ENCODE measurements at regions not wholly inside any gene's neighbourhood (a gene's known extent, or its start where the extent isn't known, plus 50 kb on each side); places are given as distances from the start of the nearest gene placed in this dataset.
"Not testable (repeated sequence)": the region's sequence is repeated elsewhere in the genome, so short reads cannot be mapped to it uniquely, and the experiment has no call there.

- in situ Hi-C loops (cut with MboI; ENCODE audit: low sequenced_read_pairs) = no loop called here
Measured at GRCh38 chr3:184440151-184440550, 60.3 kb downstream of the CHRD start.

GRCh38 chr3:184441202-184441900 lies 61.5 kb downstream of the CHRD start:
- in situ Hi-C loops (cut with MboI; ENCODE audit: low sequenced_read_pairs) = no loop called here

- in situ Hi-C loops (cut with MboI; ENCODE audit: low sequenced_read_pairs) = no loop called here
Measured at GRCh38 chr3:184443364-184443763, 63.5 kb downstream of the CHRD start.

- in situ Hi-C loops (cut with MboI; ENCODE audit: low sequenced_read_pairs) = no loop called here
Measured at GRCh38 chr3:184443831-184444230, 64.0 kb downstream of the CHRD start.

GRCh38 chr3:184448321-184449160 lies 68.7 kb downstream of the CHRD start:
- in situ Hi-C loops (cut with MboI; ENCODE audit: low sequenced_read_pairs) = no loop called here

- in situ Hi-C loops (cut with MboI; ENCODE audit: low sequenced_read_pairs) = no loop called here
Measured at GRCh38 chr3:184449161-184449515, 69.3 kb downstream of the CHRD start.

GRCh38 chr3:184450547-184450946 lies 70.7 kb downstream of the CHRD start:
- in situ Hi-C loops (cut with MboI; ENCODE audit: low sequenced_read_pairs) = no loop called here

- in situ Hi-C loops (cut with MboI; ENCODE audit: low sequenced_read_pairs) = no loop called here
Measured at GRCh38 chr3:184453296-184453695, 73.4 kb downstream of the CHRD start.

- in situ Hi-C loops (cut with MboI; ENCODE audit: low sequenced_read_pairs) = no loop called here
Measured at GRCh38 chr3:184455991-184456390, 76.1 kb downstream of the CHRD start.

- in situ Hi-C loops (cut with MboI; ENCODE audit: low sequenced_read_pairs) = no loop called here
Measured at GRCh38 chr3:184456476-184456875, 76.6 kb downstream of the CHRD start.

GRCh38 chr3:184457329-184457728 lies 77.5 kb downstream of the CHRD start:
- in situ Hi-C loops (cut with MboI; ENCODE audit: low sequenced_read_pairs) = no loop called here

GRCh38 chr3:184457784-184458377 lies 78.0 kb downstream of the CHRD start:
- in situ Hi-C loops (cut with MboI; ENCODE audit: low sequenced_read_pairs) = not testable (repeated sequence)

GRCh38 chr3:184459355-184459754 lies 79.5 kb downstream of the CHRD start:
- in situ Hi-C loops (cut with MboI; ENCODE audit: low sequenced_read_pairs) = no loop called here

GRCh38 chr3:184460276-184460675 lies 80.4 kb downstream of the CHRD start:
- in situ Hi-C loops (cut with MboI; ENCODE audit: low sequenced_read_pairs) = no loop called here

- in situ Hi-C loops (cut with MboI; ENCODE audit: low sequenced_read_pairs) = no loop called here
Measured at GRCh38 chr3:184461219-184461618, 81.4 kb downstream of the CHRD start.

- in situ Hi-C loops (cut with MboI; ENCODE audit: low sequenced_read_pairs) = no loop called here
Measured at GRCh38 chr3:184465883-184466412, 86.1 kb downstream of the CHRD start.

- in situ Hi-C loops (cut with MboI; ENCODE audit: low sequenced_read_pairs) = no loop called here
Measured at GRCh38 chr3:184466413-184466960, 86.6 kb downstream of the CHRD start.

GRCh38 chr3:184467171-184467570 lies 87.3 kb downstream of the CHRD start:
- in situ Hi-C loops (cut with MboI; ENCODE audit: low sequenced_read_pairs) = no loop called here

- in situ Hi-C loops (cut with MboI; ENCODE audit: low sequenced_read_pairs) = no loop called here
Measured at GRCh38 chr3:184470551-184470950, 90.7 kb downstream of the CHRD start.

GRCh38 chr3:184471439-184471838 lies 90.1 kb upstream of the EPHB3 start:
- in situ Hi-C loops (cut with MboI; ENCODE audit: low sequenced_read_pairs) = no loop called here

- in situ Hi-C loops (cut with MboI; ENCODE audit: low sequenced_read_pairs) = no loop called here
Measured at GRCh38 chr3:184472723-184473428, 88.7 kb upstream of the EPHB3 start.

Data from HL-60/S4 treated with retinoic acid at 250 ng/mL for 4 days and 3 days (cell line).